GM12878 (cell line): ENCODE measurements at regions not wholly inside any gene's neighbourhood (a gene's known extent, or its start where the extent isn't known, plus 50 kb on each side); places are given as distances from the start of the nearest gene placed in this dataset.
A peak's percentile ranks its signal among the peaks of the same experiment; 100 is the strongest.

Source experiments
- BHLHE40 ChIP-seq, 2 experiments: fragments of 450-650 bp in 1 of 2; IDR thresholded peaks; 2 replicates each; pipeline ENCODE4 v1.6.1; 2011 to 2017; ENCODE audit warnings: low read depth in 2 of 2, borderline replicate concordance in 1 of 2, improper control_type of control experiment in 1 of 2, low read length in 1 of 2, mild to moderate bottlenecking in 1 of 2
- ESRRA ChIP-seq: IDR thresholded peaks from 2 replicates; pipeline ENCODE4 v1.6.1; 2012; ENCODE audit warnings: mild to moderate bottlenecking, low read length, improper control_type of control experiment
- POLR2A ChIP-seq: IDR thresholded peaks from 2 replicates; pipeline ENCODE4 v1.6.1; 2011; ENCODE audit warnings: low read depth, mild to moderate bottlenecking, low read length
- SIX5 ChIP-seq: IDR thresholded peaks from 2 replicates; pipeline ENCODE4 v1.6.1; 2011; ENCODE audit warnings: mild to moderate bottlenecking, low read depth, low read length, moderate library complexity; ENCODE audit not compliant: severe bottlenecking
- TF ChIP-seq, protein P1 (sequence below): IDR thresholded peaks from 2 replicates; pipeline ENCODE4 v1.6.1; 2011; ENCODE audit warnings: low read depth, low read length, improper control_type of control experiment, borderline replicate concordance
- TF ChIP-seq, protein P2 (sequence below), 3 experiments: IDR thresholded peaks in 2 of 3; conservative IDR thresholded peaks in 1 of 3; 2 replicates each; pipeline ENCODE4 v1.5.1; 2011; ENCODE audit warnings: low read depth in 3 of 3, low read length in 3 of 3, mild to moderate bottlenecking in 3 of 3, control low read depth in 2 of 3, moderate library complexity in 2 of 3, inconsistent platforms in 1 of 3, mixed read lengths in 1 of 3; ENCODE audit not compliant: control insufficient read depth in 2 of 3, insufficient read depth in 1 of 3; ENCODE audit errors: extremely low read depth in 1 of 3

DNA sequence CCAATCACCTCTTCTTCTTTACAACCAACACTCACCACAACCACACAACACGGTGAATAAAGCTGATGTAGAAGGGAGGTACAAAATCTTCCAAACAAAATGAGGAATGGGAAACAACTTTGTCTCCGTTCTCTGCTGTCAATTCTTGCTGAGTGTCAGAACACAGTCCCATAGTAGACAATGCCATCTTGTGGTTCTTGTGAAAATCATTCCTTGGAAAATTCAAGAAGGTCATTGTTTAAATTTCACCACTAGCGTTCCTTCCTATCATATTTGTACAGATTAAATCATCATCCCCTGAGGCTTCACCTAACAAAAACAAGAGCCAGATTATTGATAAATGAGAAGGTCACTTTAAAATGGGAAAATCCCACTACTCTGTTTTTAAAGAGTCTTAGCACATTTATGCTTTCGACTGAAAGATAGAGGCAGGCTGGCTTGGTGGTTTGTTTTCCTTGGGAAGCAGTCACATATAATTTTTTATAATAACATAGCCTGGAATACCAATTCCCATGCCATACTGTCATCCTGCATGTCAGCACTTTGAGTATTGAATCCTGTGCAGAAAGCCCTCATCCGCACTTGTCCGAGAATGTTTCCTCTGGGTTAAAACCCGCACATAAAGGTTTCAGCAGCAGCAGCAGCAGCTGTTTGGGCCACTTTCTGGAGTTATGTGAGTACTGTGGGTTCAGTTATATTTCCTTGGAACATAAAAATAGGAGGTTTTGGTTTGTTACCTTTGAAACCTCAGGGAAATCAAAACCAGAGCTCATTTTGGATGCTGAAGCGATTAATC, 395.0 kb upstream of the SMARCA2 start:
- TF ChIP-seq, protein P1, sequence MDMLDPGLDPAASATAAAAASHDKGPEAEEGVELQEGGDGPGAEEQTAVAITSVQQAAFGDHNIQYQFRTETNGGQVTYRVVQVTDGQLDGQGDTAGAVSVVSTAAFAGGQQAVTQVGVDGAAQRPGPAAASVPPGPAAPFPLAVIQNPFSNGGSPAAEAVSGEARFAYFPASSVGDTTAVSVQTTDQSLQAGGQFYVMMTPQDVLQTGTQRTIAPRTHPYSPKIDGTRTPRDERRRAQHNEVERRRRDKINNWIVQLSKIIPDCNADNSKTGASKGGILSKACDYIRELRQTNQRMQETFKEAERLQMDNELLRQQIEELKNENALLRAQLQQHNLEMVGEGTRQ = no peak
- TF ChIP-seq BHLHE40 (IDR thresholded peaks at IDR 0.05; ENCODE audit: borderline replicate concordance in 1 of 2, low read depth in 2 of 2, low read length in 1 of 2) = no peak
- TF ChIP-seq ESRRA = no peak
- TF ChIP-seq SIX5 = no peak
- TF ChIP-seq POLR2A = no peak
- TF ChIP-seq, protein P2, sequence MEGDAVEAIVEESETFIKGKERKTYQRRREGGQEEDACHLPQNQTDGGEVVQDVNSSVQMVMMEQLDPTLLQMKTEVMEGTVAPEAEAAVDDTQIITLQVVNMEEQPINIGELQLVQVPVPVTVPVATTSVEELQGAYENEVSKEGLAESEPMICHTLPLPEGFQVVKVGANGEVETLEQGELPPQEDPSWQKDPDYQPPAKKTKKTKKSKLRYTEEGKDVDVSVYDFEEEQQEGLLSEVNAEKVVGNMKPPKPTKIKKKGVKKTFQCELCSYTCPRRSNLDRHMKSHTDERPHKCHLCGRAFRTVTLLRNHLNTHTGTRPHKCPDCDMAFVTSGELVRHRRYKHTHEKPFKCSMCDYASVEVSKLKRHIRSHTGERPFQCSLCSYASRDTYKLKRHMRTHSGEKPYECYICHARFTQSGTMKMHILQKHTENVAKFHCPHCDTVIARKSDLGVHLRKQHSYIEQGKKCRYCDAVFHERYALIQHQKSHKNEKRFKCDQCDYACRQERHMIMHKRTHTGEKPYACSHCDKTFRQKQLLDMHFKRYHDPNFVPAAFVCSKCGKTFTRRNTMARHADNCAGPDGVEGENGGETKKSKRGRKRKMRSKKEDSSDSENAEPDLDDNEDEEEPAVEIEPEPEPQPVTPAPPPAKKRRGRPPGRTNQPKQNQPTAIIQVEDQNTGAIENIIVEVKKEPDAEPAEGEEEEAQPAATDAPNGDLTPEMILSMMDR (IDR thresholded peaks at IDR 0.05 in 2 of 3, conservative IDR thresholded peaks at IDR 0.05 in 1 of 3; ENCODE audit: control insufficient read depth in 2 of 3, extremely low read depth in 1 of 3, insufficient read depth in 1 of 3, low read depth in 3 of 3, low read length in 3 of 3) = peak in 1 of 3 experiments; percentile 43; a peak in 2 of 6 replicates
